ENCODE measurements at regions not wholly inside any gene's neighbourhood (a gene's known extent, or its start where the extent isn't known, plus 50 kb on each side); places are given as distances from the start of the nearest gene placed in this dataset.
A peak's percentile ranks its signal among the peaks of the same experiment; 100 is the strongest.
"Not testable (repeated sequence)": the region's sequence is repeated elsewhere in the genome, so short reads cannot be mapped to it uniquely, and the experiment has no call there.

- not testable (repeated sequence) for ATAC-seq; H3K36me3 Mint-ChIP-seq; DNase-seq (ENCODE audit: low spot score in 2 of 2); H3K9me3 Mint-ChIP-seq; H3K27ac Mint-ChIP-seq
Measured at GRCh38 chr1:149220463-149221074, 117.2 kb upstream of the NBPF9 start.

- not testable (repeated sequence) for H3K36me3 Mint-ChIP-seq; H3K27ac Mint-ChIP-seq; H3K9me3 Mint-ChIP-seq; DNase-seq (ENCODE audit: low spot score in 2 of 2)
- ATAC-seq = peak in 1 of 2 donors; percentile 6
Measured at GRCh38 chr1:149227933-149228665, 124.7 kb upstream of the NBPF9 start.

GRCh38 chr1:149228672-149229585 is 125.6 kb upstream of the NBPF9 start:
- not testable (repeated sequence) for H3K36me3 Mint-ChIP-seq; H3K27ac Mint-ChIP-seq; DNase-seq (ENCODE audit: low spot score in 2 of 2); H3K9me3 Mint-ChIP-seq
- peak; percentile 86 for ATAC-seq

GRCh38 chr1:149229813-149230212 is 126.5 kb upstream of the NBPF9 start:
- H3K27ac Mint-ChIP-seq; DNase-seq (ENCODE audit: low spot score in 2 of 2); H3K9me3 Mint-ChIP-seq; H3K36me3 Mint-ChIP-seq: not testable (repeated sequence)
- peak; percentile 56 to 81 for ATAC-seq

GRCh38 chr1:149234926-149235914 is 131.9 kb upstream of the NBPF9 start:
- not testable (repeated sequence) for H3K27ac Mint-ChIP-seq; H3K9me3 Mint-ChIP-seq; DNase-seq (ENCODE audit: low spot score in 2 of 2); H3K36me3 Mint-ChIP-seq; ATAC-seq

GRCh38 chr1:149237515-149237914 is 134.2 kb upstream of the NBPF9 start:
- not testable (repeated sequence) for H3K9me3 Mint-ChIP-seq; H3K36me3 Mint-ChIP-seq; DNase-seq (ENCODE audit: low spot score in 2 of 2); ATAC-seq; H3K27ac Mint-ChIP-seq

GRCh38 chr1:149239897-149240508 is 136.7 kb upstream of the NBPF9 start:
- not testable (repeated sequence) for ATAC-seq; DNase-seq (ENCODE audit: low spot score in 2 of 2); H3K9me3 Mint-ChIP-seq; H3K27ac Mint-ChIP-seq; H3K36me3 Mint-ChIP-seq

- not testable (repeated sequence) for H3K36me3 Mint-ChIP-seq; H3K27ac Mint-ChIP-seq; DNase-seq (ENCODE audit: low spot score in 2 of 2); ATAC-seq; H3K9me3 Mint-ChIP-seq
Measured at GRCh38 chr1:149240530-149240929, 137.2 kb upstream of the NBPF9 start.

- ATAC-seq; H3K36me3 Mint-ChIP-seq; H3K27ac Mint-ChIP-seq; H3K9me3 Mint-ChIP-seq; DNase-seq (ENCODE audit: low spot score in 2 of 2): not testable (repeated sequence)
Measured at GRCh38 chr1:149241272-149241671, 137.9 kb upstream of the NBPF9 start.

- DNase-seq (ENCODE audit: low spot score in 2 of 2); H3K36me3 Mint-ChIP-seq; H3K27ac Mint-ChIP-seq; H3K9me3 Mint-ChIP-seq; ATAC-seq: not testable (repeated sequence)
Measured at GRCh38 chr1:149243572-149243971, 140.2 kb upstream of the NBPF9 start.

GRCh38 chr1:149244621-149245020 is 141.3 kb upstream of the NBPF9 start:
- H3K27ac Mint-ChIP-seq; H3K36me3 Mint-ChIP-seq; ATAC-seq; DNase-seq (ENCODE audit: low spot score in 2 of 2); H3K9me3 Mint-ChIP-seq: not testable (repeated sequence)

GRCh38 chr1:149246212-149246611 is 142.9 kb upstream of the NBPF9 start:
- H3K36me3 Mint-ChIP-seq; H3K27ac Mint-ChIP-seq; H3K9me3 Mint-ChIP-seq; DNase-seq (ENCODE audit: low spot score in 2 of 2); ATAC-seq: not testable (repeated sequence)

GRCh38 chr1:149248610-149249009 is 145.3 kb upstream of the NBPF9 start:
- H3K9me3 Mint-ChIP-seq; ATAC-seq; DNase-seq (ENCODE audit: low spot score in 2 of 2); H3K27ac Mint-ChIP-seq; H3K36me3 Mint-ChIP-seq: not testable (repeated sequence)

GRCh38 chr1:149249850-149250467 is 146.6 kb upstream of the NBPF9 start:
- not testable (repeated sequence) for ATAC-seq; H3K9me3 Mint-ChIP-seq; DNase-seq (ENCODE audit: low spot score in 2 of 2); H3K36me3 Mint-ChIP-seq; H3K27ac Mint-ChIP-seq
